ENCODE measurements at regions not wholly inside any gene's neighbourhood (a gene's known extent, or its start where the extent isn't known, plus 50 kb on each side); places are given as distances from the start of the nearest gene placed in this dataset.

DNA sequence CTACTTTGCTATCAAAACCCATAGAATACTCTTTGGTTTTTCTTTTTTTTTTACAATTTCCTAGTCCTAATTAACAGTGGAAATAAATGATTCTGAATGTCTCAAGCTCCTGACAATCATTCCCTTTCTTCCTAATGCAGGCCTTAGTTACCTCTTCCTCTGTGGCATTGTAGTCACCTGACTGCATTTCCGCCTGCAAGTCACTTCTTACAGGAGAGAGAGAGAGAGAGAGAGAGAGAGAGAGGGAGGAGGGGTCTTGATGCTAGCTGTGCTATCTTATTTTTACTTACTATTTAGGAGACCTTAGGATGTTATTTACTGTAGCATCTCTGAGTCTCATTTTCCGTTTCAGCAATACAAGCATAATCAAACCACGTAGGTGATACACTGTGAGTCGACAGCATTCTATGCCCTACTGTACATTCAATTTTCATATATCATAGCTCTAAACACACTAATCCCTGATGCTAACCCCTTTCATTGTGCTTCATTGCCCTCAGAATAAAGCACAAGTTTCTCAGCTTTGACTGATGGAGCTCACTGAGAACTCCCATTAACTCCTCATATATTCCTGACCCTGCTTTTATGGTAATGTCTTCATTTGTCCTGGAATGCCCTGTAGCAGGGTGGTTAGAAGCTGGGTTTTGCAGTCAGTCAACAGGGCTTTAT lies 1237.3 kb downstream of the XPNPEP1 start:
- ChIA-PET CTCF (no interaction called here), POLR2A (no interaction called here)
- TF ChIP-seq ZNF114 (tag by site-specific recombination; IDR thresholded peaks at IDR 0.05) = no peak
- TF ChIP-seq ZNF529 (tag by site-specific recombination; IDR thresholded peaks at IDR 0.05; ENCODE audit: insufficient replicate concordance) = no peak
- TF ChIP-seq, protein P1, sequence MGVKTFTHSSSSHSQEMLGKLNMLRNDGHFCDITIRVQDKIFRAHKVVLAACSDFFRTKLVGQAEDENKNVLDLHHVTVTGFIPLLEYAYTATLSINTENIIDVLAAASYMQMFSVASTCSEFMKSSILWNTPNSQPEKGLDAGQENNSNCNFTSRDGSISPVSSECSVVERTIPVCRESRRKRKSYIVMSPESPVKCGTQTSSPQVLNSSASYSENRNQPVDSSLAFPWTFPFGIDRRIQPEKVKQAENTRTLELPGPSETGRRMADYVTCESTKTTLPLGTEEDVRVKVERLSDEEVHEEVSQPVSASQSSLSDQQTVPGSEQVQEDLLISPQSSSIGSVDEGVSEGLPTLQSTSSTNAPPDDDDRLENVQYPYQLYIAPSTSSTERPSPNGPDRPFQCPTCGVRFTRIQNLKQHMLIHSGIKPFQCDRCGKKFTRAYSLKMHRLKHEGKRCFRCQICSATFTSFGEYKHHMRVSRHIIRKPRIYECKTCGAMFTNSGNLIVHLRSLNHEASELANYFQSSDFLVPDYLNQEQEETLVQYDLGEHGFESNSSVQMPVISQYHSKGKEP (tag by site-specific recombination; IDR thresholded peaks at IDR 0.05) = no peak
- no peak for TF ChIP-seq ZNF670 (tag by site-specific recombination; IDR thresholded peaks at IDR 0.05; ENCODE audit: low read depth)
- TF ChIP-seq, protein P2, sequence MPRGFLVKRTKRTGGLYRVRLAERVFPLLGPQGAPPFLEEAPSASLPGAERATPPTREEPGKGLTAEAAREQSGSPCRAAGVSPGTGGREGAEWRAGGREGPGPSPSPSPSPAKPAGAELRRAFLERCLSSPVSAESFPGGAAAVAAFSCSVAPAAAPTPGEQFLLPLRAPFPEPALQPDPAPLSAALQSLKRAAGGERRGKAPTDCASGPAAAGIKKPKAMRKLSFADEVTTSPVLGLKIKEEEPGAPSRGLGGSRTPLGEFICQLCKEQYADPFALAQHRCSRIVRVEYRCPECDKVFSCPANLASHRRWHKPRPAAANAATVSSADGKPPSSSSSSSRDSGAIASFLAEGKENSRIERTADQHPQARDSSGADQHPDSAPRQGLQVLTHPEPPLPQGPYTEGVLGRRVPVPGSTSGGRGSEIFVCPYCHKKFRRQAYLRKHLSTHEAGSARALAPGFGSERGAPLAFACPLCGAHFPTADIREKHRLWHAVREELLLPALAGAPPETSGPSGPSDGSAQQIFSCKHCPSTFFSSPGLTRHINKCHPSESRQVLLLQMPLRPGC (tag by site-specific recombination; IDR thresholded peaks at IDR 0.05) = no peak
- no peak for TF ChIP-seq ZNF2 (tag by site-specific recombination; IDR thresholded peaks at IDR 0.05)
- TF ChIP-seq, protein P3, sequence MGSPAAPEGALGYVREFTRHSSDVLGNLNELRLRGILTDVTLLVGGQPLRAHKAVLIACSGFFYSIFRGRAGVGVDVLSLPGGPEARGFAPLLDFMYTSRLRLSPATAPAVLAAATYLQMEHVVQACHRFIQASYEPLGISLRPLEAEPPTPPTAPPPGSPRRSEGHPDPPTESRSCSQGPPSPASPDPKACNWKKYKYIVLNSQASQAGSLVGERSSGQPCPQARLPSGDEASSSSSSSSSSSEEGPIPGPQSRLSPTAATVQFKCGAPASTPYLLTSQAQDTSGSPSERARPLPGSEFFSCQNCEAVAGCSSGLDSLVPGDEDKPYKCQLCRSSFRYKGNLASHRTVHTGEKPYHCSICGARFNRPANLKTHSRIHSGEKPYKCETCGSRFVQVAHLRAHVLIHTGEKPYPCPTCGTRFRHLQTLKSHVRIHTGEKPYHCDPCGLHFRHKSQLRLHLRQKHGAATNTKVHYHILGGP (tag by site-specific recombination; IDR thresholded peaks at IDR 0.05) = no peak
- TF ChIP-seq ZNF433 (tag by site-specific recombination; IDR thresholded peaks at IDR 0.05; ENCODE audit: low read depth) = no peak
- TF ChIP-seq SALL2 (tag by site-specific recombination; IDR thresholded peaks at IDR 0.05; ENCODE audit: borderline replicate concordance) = no peak
- no peak for TF ChIP-seq ZNF776 (tag by site-specific recombination; IDR thresholded peaks at IDR 0.05; ENCODE audit: borderline replicate concordance)
- TF ChIP-seq GLIS1 (tag by site-specific recombination; IDR thresholded peaks at IDR 0.05) = no peak
- TF ChIP-seq ZNF585B (tag by site-specific recombination; IDR thresholded peaks at IDR 0.05) = no peak
- TF ChIP-seq SP2 (tag by site-specific recombination; IDR thresholded peaks at IDR 0.05) = no peak
- TF ChIP-seq, protein P4, sequence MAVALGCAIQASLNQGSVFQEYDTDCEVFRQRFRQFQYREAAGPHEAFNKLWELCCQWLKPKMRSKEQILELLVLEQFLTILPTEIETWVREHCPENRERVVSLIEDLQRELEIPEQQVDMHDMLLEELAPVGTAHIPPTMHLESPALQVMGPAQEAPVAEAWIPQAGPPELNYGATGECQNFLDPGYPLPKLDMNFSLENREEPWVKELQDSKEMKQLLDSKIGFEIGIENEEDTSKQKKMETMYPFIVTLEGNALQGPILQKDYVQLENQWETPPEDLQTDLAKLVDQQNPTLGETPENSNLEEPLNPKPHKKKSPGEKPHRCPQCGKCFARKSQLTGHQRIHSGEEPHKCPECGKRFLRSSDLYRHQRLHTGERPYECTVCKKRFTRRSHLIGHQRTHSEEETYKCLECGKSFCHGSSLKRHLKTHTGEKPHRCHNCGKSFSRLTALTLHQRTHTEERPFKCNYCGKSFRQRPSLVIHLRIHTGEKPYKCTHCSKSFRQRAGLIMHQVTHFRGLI (tag by site-specific recombination; IDR thresholded peaks at IDR 0.05) = no peak
- no peak for TF ChIP-seq ZNF391 (tag by site-specific recombination; IDR thresholded peaks at IDR 0.05; ENCODE audit: borderline replicate concordance, low read depth)
- TF ChIP-seq ZNF707 (tag by site-specific recombination; IDR thresholded peaks at IDR 0.05) = no peak
- no peak for TF ChIP-seq ZNF510 (tag by site-specific recombination; IDR thresholded peaks at IDR 0.05; ENCODE audit: insufficient replicate concordance)
- no peak for TF ChIP-seq KLF10 (tag by site-specific recombination; IDR thresholded peaks at IDR 0.05)
- TF ChIP-seq, protein P5, sequence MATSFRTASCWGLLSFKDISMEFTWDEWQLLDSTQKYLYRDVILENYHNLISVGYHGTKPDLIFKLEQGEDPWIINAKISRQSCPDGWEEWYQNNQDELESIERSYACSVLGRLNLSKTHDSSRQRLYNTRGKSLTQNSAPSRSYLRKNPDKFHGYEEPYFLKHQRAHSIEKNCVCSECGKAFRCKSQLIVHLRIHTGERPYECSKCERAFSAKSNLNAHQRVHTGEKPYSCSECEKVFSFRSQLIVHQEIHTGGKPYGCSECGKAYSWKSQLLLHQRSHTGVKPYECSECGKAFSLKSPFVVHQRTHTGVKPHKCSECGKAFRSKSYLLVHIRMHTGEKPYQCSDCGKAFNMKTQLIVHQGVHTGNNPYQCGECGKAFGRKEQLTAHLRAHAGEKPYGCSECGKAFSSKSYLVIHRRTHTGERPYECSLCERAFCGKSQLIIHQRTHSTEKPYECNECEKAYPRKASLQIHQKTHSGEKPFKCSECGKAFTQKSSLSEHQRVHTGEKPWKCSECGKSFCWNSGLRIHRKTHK (tag by site-specific recombination; IDR thresholded peaks at IDR 0.05) = no peak
- TF ChIP-seq ZNF837 (tag by site-specific recombination; IDR thresholded peaks at IDR 0.05) = no peak
- H3K9me3 ChIP-seq (ENCODE audit: control insufficient read depth, insufficient read depth, low read depth, low read length) = no peaks in the 10 kb centered on the region
- H3K27ac ChIP-seq (ENCODE audit: extremely low read depth, low read depth, low read length) = no peak overlapping the region
- H3K4me3 ChIP-seq (ENCODE audit: low read depth, low read length) = no peak overlapping the region
- H3K4me1 ChIP-seq (ENCODE audit: control insufficient read depth, insufficient read depth, low read length) = no peaks in the 10 kb centered on the region
- no peaks in the 10 kb centered on the region for H3K36me3 ChIP-seq (ENCODE audit: control insufficient read depth in 2 of 2, insufficient read depth in 1 of 2, low read length in 2 of 2)
